GM08714 (cell line): ENCODE measurements at regions not wholly inside any gene's neighbourhood (a gene's known extent, or its start where the extent isn't known, plus 50 kb on each side); places are given as distances from the start of the nearest gene placed in this dataset.

Experiments
- H3K4me3 ChIP-seq: fragments of 200-500 bp; sonication (Bioruptor generic); 2 replicates; pipeline ENCODE4 v1.5.1; 2014; ENCODE audit warnings: mild to moderate bottlenecking, low read length, inconsistent platforms
- ZNF274 ChIP-seq: IDR thresholded peaks from 2 replicates; pipeline ENCODE4 v1.6.1; 2012; ENCODE audit warnings: mild to moderate bottlenecking, low read depth, low read length

DNA sequence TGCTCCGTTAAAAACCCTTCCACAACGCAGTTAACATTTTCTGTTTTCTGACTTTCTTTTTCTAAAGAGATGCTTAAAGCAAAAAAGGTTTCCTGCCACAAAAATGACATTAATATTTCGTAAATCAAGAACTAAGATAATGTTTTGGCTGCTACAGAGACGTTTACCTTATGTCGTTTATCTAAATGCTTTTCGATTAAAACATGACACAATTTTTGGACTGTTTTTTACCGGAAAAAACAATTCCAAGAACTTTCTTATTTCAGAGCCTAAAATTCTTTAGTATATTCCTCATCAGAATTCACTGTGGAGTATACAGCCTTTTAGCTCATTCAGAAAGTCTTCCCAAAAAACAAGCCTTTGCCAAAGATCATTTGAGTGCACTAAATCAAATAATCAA, 278.0 kb upstream of the TCF4 start:
- H3K4me3 ChIP-seq, result no peak overlapping the region
- TF ChIP-seq ZNF274, result no peak

- TF ChIP-seq ZNF274, result no peak
- H3K4me3 ChIP-seq, result no peak overlapping the region
Measured at GRCh38 chr18:55864281-55864680, 276.3 kb upstream of the TCF4 start.

DNA sequence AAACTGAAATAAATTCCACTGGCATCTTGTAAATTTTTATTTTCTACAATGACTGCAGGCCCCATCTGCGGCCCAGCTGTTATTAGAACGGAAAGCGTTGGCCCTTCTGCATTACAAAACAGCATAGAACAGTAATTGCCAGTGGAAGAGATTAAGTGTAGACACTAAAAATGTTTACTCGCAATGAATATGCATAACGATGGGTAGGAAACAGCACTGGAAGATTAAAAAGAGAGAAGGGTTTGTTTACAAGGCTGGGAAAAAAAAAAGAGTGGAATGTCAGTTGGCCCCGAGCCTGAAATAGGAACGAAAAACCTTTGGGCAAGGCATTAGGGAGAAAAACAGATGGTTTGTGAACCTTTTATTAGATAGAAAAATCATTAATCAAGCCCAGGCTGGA, 275.9 kb upstream of the TCF4 start:
- no peak overlapping the region for H3K4me3 ChIP-seq
- TF ChIP-seq ZNF274, result no peak

DNA sequence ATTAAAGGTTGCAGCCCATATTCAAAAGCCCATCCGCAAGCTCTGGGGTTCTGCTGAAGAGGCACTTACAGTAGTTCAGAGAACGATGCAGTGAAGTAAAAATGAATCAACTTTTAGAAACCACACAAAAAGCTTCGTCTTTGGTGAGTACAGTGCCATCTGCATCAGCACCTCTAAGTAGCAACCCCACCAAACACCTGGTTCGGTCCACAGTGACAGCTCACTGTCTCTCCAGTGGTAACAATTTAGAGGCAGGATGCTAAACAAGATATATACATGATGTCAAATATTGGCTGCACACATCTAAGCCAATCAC, 275.4 kb upstream of the TCF4 start:
- TF ChIP-seq ZNF274, result no peak
- H3K4me3 ChIP-seq, result no peak overlapping the region

DNA sequence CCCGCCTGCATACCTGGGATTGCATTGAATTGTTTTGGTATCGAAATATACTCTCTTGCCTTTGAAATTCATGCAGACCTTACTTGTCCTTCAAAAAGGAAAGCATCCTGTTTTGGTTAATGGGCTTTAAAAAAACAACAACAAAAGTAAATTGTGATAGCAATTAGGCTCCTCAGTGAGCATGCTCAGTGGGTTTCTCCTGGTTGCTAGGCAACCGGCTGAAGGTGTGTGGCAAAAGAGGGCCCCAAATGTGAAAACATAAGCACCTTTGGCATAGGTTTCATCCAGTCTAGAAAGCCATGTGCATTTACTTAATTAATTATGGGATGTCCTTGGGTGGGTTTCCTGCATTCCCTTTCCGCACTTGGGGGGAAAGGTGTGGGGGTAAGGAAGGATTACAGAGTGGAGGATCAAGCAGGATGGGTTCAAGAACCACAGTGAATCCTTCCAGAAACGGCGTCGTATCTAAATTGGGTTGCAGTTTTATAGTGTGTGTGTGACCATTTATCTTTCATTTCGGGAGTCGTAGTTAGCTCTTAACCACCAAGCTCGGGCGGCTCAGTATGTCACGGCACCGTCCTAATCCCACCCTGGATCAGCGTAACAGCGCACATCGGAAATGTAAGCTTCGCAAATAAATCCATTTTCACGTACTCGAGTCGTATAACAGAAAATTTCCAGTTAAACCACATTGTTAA, 274.9 kb upstream of the TCF4 start:
- no peak for TF ChIP-seq ZNF274
- no peak overlapping the region for H3K4me3 ChIP-seq

- no peak overlapping the region for H3K4me3 ChIP-seq
- TF ChIP-seq ZNF274, result no peak
Measured at GRCh38 chr18:55861266-55861665, 273.3 kb upstream of the TCF4 start.

DNA sequence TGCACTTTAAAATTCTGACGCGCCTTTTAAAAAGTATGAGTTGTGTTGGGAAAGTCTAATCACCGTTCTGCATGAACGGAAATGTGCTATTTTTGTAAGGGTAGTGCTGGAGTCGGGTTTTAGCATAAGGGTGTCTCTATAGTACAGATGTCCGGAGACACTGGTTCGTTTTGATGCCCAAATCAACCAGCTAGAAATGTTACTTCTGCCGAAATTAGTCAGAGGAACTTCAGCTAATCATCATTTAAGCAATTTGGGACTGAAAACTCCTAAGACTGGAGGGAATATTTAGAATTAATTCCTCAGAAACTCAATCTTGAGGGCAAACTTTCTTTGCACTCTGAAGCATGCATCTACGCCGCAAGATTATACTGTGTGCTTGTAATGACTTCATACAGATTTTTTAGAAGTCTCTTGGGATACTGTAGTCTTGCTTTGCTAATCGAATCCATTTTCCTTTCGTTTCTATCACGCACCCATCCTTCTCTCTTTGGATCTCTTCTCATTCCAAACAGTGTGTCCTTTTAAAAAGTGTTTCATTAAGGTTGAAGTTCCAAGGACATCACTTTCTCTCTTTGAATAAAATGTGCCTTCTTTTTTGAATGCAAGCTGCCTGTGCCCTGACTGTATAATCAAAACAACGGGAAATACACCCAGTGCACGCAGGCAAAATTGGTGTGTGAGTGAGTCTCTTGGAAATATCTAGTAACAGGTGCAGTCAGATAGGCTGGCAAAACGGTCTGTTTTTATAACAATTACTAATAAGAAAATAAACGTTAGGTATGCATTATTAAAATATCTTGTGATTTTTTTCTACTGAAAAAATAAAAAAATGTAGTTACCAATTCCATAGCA, 270.9 kb upstream of the TCF4 start:
- no peak for TF ChIP-seq ZNF274
- no peak overlapping the region for H3K4me3 ChIP-seq

GRCh38 chr18:55857956-55858355, 270.0 kb upstream of the TCF4 start:
- no peak for TF ChIP-seq ZNF274
- no peak overlapping the region for H3K4me3 ChIP-seq

GRCh38 chr18:55857409-55857808, 269.4 kb upstream of the TCF4 start:
- no peak for TF ChIP-seq ZNF274

GRCh38 chr18:55856679-55857078, 268.7 kb upstream of the TCF4 start:
- no peak overlapping the region for H3K4me3 ChIP-seq

More at GRCh38 chr18:55857409-55857808, 269.4 kb upstream of the TCF4 start:
- H3K4me3 ChIP-seq, result no peak overlapping the region

GRCh38 chr18:55856229-55856628, 268.2 kb upstream of the TCF4 start:
- TF ChIP-seq ZNF274, result no peak
- H3K4me3 ChIP-seq, result no peak overlapping the region

More at GRCh38 chr18:55856679-55857078, 268.7 kb upstream of the TCF4 start:
- TF ChIP-seq ZNF274, result no peak

DNA sequence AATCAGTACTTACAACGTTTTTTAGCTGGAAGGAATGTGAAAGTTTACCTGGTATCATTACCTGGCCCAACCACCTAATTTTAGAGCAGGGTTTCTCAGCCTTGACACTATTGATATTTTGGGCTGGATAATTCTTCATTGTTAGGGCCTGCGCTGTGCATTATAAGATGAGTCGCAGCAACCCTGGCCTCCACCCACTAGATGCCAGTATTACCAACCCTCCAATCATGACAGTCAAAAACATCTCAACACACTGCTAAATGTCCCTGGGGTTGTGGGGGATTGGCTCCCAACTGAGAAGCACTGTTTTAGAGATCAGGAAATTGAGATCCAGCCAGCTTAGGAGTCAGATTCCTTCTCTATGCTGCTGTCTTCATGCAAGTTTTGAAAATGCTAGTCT, 265.3 kb upstream of the TCF4 start:
- no peak for TF ChIP-seq ZNF274

DNA sequence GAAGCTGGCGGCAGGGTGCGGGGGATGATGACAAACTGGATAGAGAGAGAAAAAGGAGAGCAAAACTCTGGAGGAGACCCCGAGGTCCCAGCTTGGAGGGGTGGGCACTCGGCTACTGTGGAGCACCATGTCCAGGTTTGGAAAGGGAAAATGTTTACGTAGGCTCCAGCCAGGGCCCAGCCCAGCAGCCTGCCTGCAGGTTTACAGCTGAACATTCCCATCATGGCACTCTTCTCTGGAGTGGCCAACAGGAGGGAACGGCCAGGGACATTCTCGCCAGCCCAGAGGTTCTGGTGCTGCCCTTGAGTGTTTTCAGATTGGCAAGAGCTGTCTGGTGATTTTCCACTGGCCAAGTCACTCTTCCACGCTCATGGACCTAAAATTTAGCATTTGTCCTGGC, 262.9 kb upstream of the TCF4 start:
- H3K4me3 ChIP-seq, result no peak overlapping the region
- TF ChIP-seq ZNF274, result no peak

More for the DNA sequence above, 265.3 kb upstream of the TCF4 start:
- H3K4me3 ChIP-seq, result no peak overlapping the region

DNA sequence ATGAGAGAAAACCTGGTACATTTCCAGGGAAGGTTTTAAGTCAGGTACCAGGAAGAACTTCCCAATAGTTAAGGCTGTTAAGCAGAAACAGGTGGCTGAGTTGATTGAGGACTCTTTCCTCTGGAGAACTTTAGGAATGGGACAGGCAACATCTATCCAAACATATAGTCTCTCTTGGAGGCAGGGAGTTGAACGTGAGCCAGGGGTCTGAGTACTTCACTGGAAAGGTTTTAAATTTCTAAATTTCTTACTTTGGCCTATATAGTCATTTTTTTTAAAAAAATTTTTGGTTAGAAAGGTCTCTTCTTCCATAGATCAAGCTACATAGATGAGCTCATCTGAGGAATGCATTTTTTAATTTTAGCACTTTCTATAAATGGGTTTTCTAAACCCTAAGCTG, 261.4 kb upstream of the TCF4 start:
- no peak for TF ChIP-seq ZNF274
- no peak overlapping the region for H3K4me3 ChIP-seq

DNA sequence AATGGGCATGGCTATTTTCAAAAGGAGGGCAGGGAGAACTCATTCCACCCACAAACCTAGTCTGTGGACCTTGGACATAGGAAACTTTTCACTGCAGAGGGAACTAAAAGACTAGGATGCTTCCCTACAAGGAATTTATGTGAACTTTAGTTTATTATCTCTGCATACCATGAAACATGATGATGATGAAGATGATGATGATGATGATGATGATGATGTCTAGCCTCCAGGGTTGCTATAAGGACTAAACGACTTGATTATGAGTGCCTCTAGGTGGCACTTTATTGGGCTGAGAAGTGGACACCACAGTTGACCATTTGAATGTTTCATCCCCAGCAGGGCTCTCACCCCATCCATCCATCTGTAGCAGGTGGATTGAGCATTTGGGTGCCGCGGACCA, 260.0 kb upstream of the TCF4 start:
- no peak for TF ChIP-seq ZNF274

More for the DNA sequence above, 260.0 kb upstream of the TCF4 start:
- H3K4me3 ChIP-seq, result no peak overlapping the region
